ENCODE measurements at regions not wholly inside any gene's neighbourhood (a gene's known extent, or its start where the extent isn't known, plus 50 kb on each side); places are given as distances from the start of the nearest gene placed in this dataset.
"Not testable (repeated sequence)": the region's sequence is repeated elsewhere in the genome, so short reads cannot be mapped to it uniquely, and the experiment has no call there.

- not testable (repeated sequence) for DNase-seq; ATAC-seq (ENCODE audit: low FRiP score in 2 of 2); H3K4me1 ChIP-seq; H3K9me3 ChIP-seq; H3K27ac ChIP-seq; H3K27me3 ChIP-seq; H3K36me3 ChIP-seq; H3K4me3 ChIP-seq
- WGBS, 2 donors = no CpG with 5 or more reads among the region's 2 CpGs
These were observed 150.6 kb upstream of the ANKRD20A1 start for GRCh38 chr9:67708109-67708508.

GRCh38 chr9:67711429-67711828 lies 147.3 kb upstream of the ANKRD20A1 start:
- DNase-seq = peak in 1 of 2 donors; percentile 70
- no CpG with 5 or more reads among the region's 32 CpGs for WGBS, 2 donors
- not testable (repeated sequence) for H3K27me3 ChIP-seq; H3K36me3 ChIP-seq; H3K27ac ChIP-seq; ATAC-seq (ENCODE audit: low FRiP score in 2 of 2); H3K9me3 ChIP-seq; H3K4me1 ChIP-seq; H3K4me3 ChIP-seq

GRCh38 chr9:67711931-67712330 lies 146.8 kb upstream of the ANKRD20A1 start:
- H3K4me3 ChIP-seq; H3K36me3 ChIP-seq; ATAC-seq (ENCODE audit: low FRiP score in 2 of 2); DNase-seq; H3K27me3 ChIP-seq; H3K4me1 ChIP-seq; H3K9me3 ChIP-seq; H3K27ac ChIP-seq: not testable (repeated sequence)
- WGBS, 2 donors = 42 to 47% methylated on average over 5 of the region's 10 CpGs

- H3K4me1 ChIP-seq; H3K27me3 ChIP-seq; H3K4me3 ChIP-seq; ATAC-seq (ENCODE audit: low FRiP score in 2 of 2); H3K36me3 ChIP-seq; H3K27ac ChIP-seq; H3K9me3 ChIP-seq; DNase-seq: not testable (repeated sequence)
- 54 to 72% methylated on average over 3 to 4 of the region's 9 CpGs for WGBS, 2 donors
These were observed 145.8 kb upstream of the ANKRD20A1 start for GRCh38 chr9:67712956-67713355.

GRCh38 chr9:67717830-67718388 lies 140.8 kb upstream of the ANKRD20A1 start:
- 20% methylated on average over 9 of the region's 28 CpGs; no CpG with 5 or more reads in 1 of the 2 donors for WGBS, 2 donors
- not testable (repeated sequence) for H3K4me3 ChIP-seq; H3K4me1 ChIP-seq; H3K27ac ChIP-seq; ATAC-seq (ENCODE audit: low FRiP score in 2 of 2); H3K9me3 ChIP-seq; H3K27me3 ChIP-seq; H3K36me3 ChIP-seq
- DNase-seq = peak; percentile 30 to 31

GRCh38 chr9:67720491-67720890 lies 138.2 kb upstream of the ANKRD20A1 start:
- not testable (repeated sequence) for H3K36me3 ChIP-seq; H3K27ac ChIP-seq; H3K27me3 ChIP-seq; ATAC-seq (ENCODE audit: low FRiP score in 2 of 2); H3K9me3 ChIP-seq; H3K4me3 ChIP-seq; H3K4me1 ChIP-seq
- WGBS, 2 donors = 76 to 90% methylated on average over 11 to 16 of the region's 16 CpGs
- peak in 1 of 2 donors; percentile 37 for DNase-seq

GRCh38 chr9:67722460-67723090 lies 136.2 kb upstream of the ANKRD20A1 start:
- no CpG with 5 or more reads among the region's 41 CpGs for WGBS, 2 donors

GRCh38 chr9:67723185-67723584 lies 135.5 kb upstream of the ANKRD20A1 start:
- peak overlapping the region in 3 of 4 donors; percentile 34 to 42 (median 42) for H3K4me3 ChIP-seq
- H3K36me3 ChIP-seq, H3K9me3 ChIP-seq, H3K4me1 ChIP-seq, H3K27ac ChIP-seq, H3K27me3 ChIP-seq: not testable (repeated sequence)
- ATAC-seq (ENCODE audit: low FRiP score in 2 of 2) = peak in 1 of 2 donors; percentile 34
- DNase-seq = peak in 1 of 2 donors; percentile 21
- 0% methylated on average over 8 of the region's 15 CpGs; no CpG with 5 or more reads in 1 of the 2 donors for WGBS, 2 donors

More at GRCh38 chr9:67722460-67723090, 136.2 kb upstream of the ANKRD20A1 start:
- H3K4me1 ChIP-seq, H3K9me3 ChIP-seq, DNase-seq, H3K27ac ChIP-seq, H3K27me3 ChIP-seq, H3K36me3 ChIP-seq, H3K4me3 ChIP-seq: not testable (repeated sequence)
- peak; percentile 88 to 91 for ATAC-seq (ENCODE audit: low FRiP score in 2 of 2)

- H3K4me3 ChIP-seq = peak overlapping the region in 2 of 4 donors; percentile 33 to 38
- ATAC-seq (ENCODE audit: low FRiP score in 2 of 2); H3K4me1 ChIP-seq; H3K27me3 ChIP-seq; H3K27ac ChIP-seq; H3K36me3 ChIP-seq; H3K9me3 ChIP-seq: not testable (repeated sequence)
- DNase-seq = peak; percentile 21 to 28
- WGBS, 2 donors = 66% methylated on average over 4 of the region's 11 CpGs; no CpG with 5 or more reads in 1 of the 2 donors
These were observed 133.8 kb upstream of the ANKRD20A1 start for GRCh38 chr9:67724885-67725284.

- WGBS, 2 donors = 5% methylated on average over 11 of the region's 58 CpGs; no CpG with 5 or more reads in 1 of the 2 donors
- H3K36me3 ChIP-seq, H3K27me3 ChIP-seq, H3K9me3 ChIP-seq, H3K27ac ChIP-seq, H3K4me1 ChIP-seq: not testable (repeated sequence)
- peak overlapping the region in 3 of 4 donors; percentile 25 to 39 (median 30) for H3K4me3 ChIP-seq
- peak in 1 of 2 donors; percentile 66 for DNase-seq
- peak in 1 of 2 donors; percentile 78 for ATAC-seq (ENCODE audit: low FRiP score in 2 of 2)
These were observed 132.3 kb upstream of the ANKRD20A1 start for GRCh38 chr9:67726213-67726988.

- not testable (repeated sequence) for H3K27me3 ChIP-seq; H3K27ac ChIP-seq; H3K9me3 ChIP-seq; H3K4me3 ChIP-seq; H3K36me3 ChIP-seq; H3K4me1 ChIP-seq; DNase-seq; ATAC-seq (ENCODE audit: low FRiP score in 2 of 2)
- WGBS, 2 donors = 43% methylated on average over 1 of the region's 4 CpGs; no CpG with 5 or more reads in 1 of the 2 donors
These were observed 95.6 kb upstream of the ANKRD20A1 start for GRCh38 chr9:67763133-67763532.

- 86 to 90% methylated on average over 2 of the region's 3 CpGs for WGBS, 2 donors
- DNase-seq, H3K9me3 ChIP-seq, H3K27me3 ChIP-seq, H3K4me3 ChIP-seq, H3K4me1 ChIP-seq, H3K27ac ChIP-seq, H3K36me3 ChIP-seq: not testable (repeated sequence)
- ATAC-seq (ENCODE audit: low FRiP score in 2 of 2) = peak in 1 of 2 donors; percentile 77
These were observed 86.9 kb upstream of the ANKRD20A1 start for GRCh38 chr9:67771807-67772206.

- peak in 1 of 2 donors; percentile 8 for DNase-seq
- H3K9me3 ChIP-seq; H3K4me3 ChIP-seq; H3K27ac ChIP-seq; H3K4me1 ChIP-seq; H3K27me3 ChIP-seq; ATAC-seq (ENCODE audit: low FRiP score in 2 of 2); H3K36me3 ChIP-seq: not testable (repeated sequence)
- whole genome bisulfite sequencing, 2 donors = 84 to 86% methylated on average over 6 of the region's 7 CpGs
These were observed 58.6 kb upstream of the ANKRD20A1 start for GRCh38 chr9:67800170-67800569.

Data from upper lobe of left lung (tissue), 6 donors.